ENCODE measurements at regions not wholly inside any gene's neighbourhood (a gene's known extent, or its start where the extent isn't known, plus 50 kb on each side); places are given as distances from the start of the nearest gene placed in this dataset.

DNA sequence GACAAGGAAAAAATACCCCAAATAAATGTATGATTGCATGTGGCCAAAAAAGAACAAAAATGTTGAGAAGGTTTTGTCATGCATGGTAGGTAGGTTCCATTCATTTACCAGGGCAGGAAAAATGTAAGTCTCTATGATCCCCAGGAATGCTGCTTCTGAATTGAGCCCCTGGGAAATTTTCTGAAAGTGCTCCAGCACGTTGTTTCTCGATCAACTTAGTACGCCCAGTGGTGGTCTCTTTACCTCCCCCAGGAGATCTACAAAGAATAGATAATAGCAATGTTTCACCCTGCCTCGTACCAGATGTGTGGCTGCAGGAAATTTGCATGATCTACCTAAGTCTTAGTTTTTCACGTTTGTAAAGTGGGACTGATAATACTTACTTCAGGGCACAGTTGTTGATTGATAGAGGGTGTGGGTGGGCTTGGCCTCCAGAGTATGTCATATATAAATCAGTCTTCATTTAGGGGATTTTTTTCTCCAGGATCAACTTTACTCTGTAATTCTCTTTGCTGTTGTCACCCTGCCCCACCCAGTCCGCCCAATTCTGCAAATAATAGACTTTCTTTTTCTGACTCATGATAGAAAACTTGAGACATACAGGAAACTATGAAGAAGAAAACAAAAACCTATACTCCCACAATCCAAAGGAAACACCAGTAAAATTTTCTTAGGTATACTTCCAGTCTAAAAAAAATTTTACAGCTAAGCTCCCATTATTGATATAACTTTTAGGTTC, 462.0 kb upstream of the RUNX1 start:
- Mint-ChIP-seq H3K36me3 (ENCODE audit: insufficient read depth, unreplicated experiment) (no peaks in the 10 kb centered on the region), H3K27me3 (ENCODE audit: insufficient read depth, unreplicated experiment) (no peaks in the 10 kb centered on the region), H3K4me3 (ENCODE audit: unreplicated experiment) (no peak overlapping the region), H3K27ac (ENCODE audit: low read depth, unreplicated experiment) (peak overlapping the region; percentile 18), H3K9me3 (ENCODE audit: unreplicated experiment) (no peaks in the 10 kb centered on the region), H3K4me1 (ENCODE audit: insufficient read depth, unreplicated experiment) (peaks cover 17% of the 10 kb centered on the region)
- ChIA-PET POLR2A (interaction anchor here (0.9 kb wide), 1 partner anchor 10 kb away, joined by 3 read pairs; no protein-coding TSS in a partner anchor), CTCF (interaction anchor here (0.7 kb wide), 1 partner anchor 100 kb away, joined by 4 read pairs; no protein-coding TSS in a partner anchor)
- TF ChIP-seq, protein P1, sequence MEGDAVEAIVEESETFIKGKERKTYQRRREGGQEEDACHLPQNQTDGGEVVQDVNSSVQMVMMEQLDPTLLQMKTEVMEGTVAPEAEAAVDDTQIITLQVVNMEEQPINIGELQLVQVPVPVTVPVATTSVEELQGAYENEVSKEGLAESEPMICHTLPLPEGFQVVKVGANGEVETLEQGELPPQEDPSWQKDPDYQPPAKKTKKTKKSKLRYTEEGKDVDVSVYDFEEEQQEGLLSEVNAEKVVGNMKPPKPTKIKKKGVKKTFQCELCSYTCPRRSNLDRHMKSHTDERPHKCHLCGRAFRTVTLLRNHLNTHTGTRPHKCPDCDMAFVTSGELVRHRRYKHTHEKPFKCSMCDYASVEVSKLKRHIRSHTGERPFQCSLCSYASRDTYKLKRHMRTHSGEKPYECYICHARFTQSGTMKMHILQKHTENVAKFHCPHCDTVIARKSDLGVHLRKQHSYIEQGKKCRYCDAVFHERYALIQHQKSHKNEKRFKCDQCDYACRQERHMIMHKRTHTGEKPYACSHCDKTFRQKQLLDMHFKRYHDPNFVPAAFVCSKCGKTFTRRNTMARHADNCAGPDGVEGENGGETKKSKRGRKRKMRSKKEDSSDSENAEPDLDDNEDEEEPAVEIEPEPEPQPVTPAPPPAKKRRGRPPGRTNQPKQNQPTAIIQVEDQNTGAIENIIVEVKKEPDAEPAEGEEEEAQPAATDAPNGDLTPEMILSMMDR (IDR thresholded peaks at IDR 0.05; ENCODE audit: unreplicated experiment) = no peak
- no TSS peak for BruUV-seq (replicated peaks)
- peak; percentile 54 for DNase-seq (ENCODE audit: unreplicated experiment)
- intact Hi-C loops (cut with micrococcal nuclease) = no loop called here

DNA sequence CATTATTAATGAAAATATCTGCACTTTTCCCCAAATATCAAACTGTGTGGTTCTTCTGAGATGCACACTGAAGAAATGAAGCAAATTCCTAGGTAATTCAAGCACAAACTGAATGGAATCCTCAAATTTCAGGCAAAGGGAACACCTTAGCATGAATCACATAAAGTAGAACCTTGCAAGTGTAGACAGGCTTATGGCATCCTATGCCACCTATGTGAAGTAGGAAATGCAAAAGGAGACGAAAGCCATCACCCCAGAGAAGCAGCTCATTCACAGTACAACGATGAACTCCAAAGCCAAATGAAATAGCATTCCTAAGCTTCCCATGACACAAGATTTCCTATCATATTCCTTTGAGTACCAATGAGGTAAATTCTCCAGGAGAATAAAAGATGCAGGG, 461.2 kb upstream of the RUNX1 start:
- TF ChIP-seq, protein P1 (IDR thresholded peaks at IDR 0.05; ENCODE audit: unreplicated experiment) = no peak
- CTCF ChIA-PET = interaction anchor here (0.6 kb wide), 1 partner anchor 125 kb away, joined by 4 read pairs; no protein-coding TSS in a partner anchor
- BruUV-seq (replicated peaks) = no TSS peak
- intact Hi-C loops (cut with micrococcal nuclease) = no loop called here
- H3K4me3 Mint-ChIP-seq (ENCODE audit: unreplicated experiment) = no peak overlapping the region
- H3K27ac Mint-ChIP-seq (ENCODE audit: low read depth, unreplicated experiment) = no peak overlapping the region
- H3K9me3 Mint-ChIP-seq (ENCODE audit: unreplicated experiment) = no peaks in the 10 kb centered on the region
- peaks cover 1% of the 10 kb centered on the region for H3K27me3 Mint-ChIP-seq (ENCODE audit: insufficient read depth, unreplicated experiment)
- POLR2A ChIA-PET = interaction anchor here (0.9 kb wide), 1 partner anchor 9 kb away, joined by 3 read pairs; no protein-coding TSS in a partner anchor
- H3K4me1 Mint-ChIP-seq (ENCODE audit: insufficient read depth, unreplicated experiment) = peaks cover 17% of the 10 kb centered on the region
- no peaks in the 10 kb centered on the region for H3K36me3 Mint-ChIP-seq (ENCODE audit: insufficient read depth, unreplicated experiment)
- no peak for DNase-seq (ENCODE audit: unreplicated experiment)

DNA sequence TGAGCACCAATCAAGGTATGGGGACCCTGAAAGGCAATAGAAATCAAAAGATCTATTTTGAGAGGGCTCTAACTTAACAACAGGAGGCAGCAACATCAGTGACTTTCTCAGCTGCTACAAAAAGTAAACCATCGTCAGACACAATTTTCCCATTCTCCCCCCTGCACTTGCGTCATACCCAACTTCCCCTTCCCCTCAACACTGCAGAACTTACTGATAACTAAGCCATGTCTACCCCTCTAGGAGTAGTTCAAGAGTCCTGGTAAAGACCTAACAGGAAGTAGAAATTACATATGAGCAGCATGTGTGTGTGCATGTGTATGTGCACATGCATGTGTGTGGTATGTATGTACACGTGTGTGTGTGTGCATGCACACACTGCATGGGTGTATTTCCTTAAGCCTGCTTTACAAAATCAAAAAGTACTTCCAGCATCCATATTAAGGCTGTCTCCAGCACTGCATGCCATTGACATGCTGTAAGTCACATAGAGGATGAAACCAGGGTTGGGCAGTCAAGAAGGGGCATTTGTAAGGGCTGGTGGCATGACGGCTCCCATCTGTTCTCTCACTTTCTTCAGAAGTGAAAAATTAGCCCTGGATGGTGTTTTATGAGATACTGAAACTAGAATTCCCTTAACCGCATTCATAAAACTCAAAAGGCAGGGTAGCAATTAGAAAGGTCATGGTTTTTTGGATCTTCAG, 460.1 kb upstream of the RUNX1 start:
- Mint-ChIP-seq H3K27me3 (ENCODE audit: insufficient read depth, unreplicated experiment) (peaks cover 13% of the 10 kb centered on the region), H3K4me1 (ENCODE audit: insufficient read depth, unreplicated experiment) (peaks cover 17% of the 10 kb centered on the region), H3K36me3 (ENCODE audit: insufficient read depth, unreplicated experiment) (no peaks in the 10 kb centered on the region), H3K27ac (ENCODE audit: low read depth, unreplicated experiment) (no peak overlapping the region), H3K9me3 (ENCODE audit: unreplicated experiment) (no peaks in the 10 kb centered on the region), H3K4me3 (ENCODE audit: unreplicated experiment) (no peak overlapping the region)
- BruUV-seq (replicated peaks) = no TSS peak
- DNase-seq (ENCODE audit: unreplicated experiment) = no peak
- CTCF ChIA-PET = interaction anchor here (1.0 kb wide), 1 partner anchor 85 kb away, joined by 3 read pairs; no protein-coding TSS in a partner anchor
- TF ChIP-seq, protein P1 (IDR thresholded peaks at IDR 0.05; ENCODE audit: unreplicated experiment) = no peak
- POLR2A ChIA-PET = no interaction called here
- intact Hi-C loops (cut with micrococcal nuclease) = no loop called here

DNA sequence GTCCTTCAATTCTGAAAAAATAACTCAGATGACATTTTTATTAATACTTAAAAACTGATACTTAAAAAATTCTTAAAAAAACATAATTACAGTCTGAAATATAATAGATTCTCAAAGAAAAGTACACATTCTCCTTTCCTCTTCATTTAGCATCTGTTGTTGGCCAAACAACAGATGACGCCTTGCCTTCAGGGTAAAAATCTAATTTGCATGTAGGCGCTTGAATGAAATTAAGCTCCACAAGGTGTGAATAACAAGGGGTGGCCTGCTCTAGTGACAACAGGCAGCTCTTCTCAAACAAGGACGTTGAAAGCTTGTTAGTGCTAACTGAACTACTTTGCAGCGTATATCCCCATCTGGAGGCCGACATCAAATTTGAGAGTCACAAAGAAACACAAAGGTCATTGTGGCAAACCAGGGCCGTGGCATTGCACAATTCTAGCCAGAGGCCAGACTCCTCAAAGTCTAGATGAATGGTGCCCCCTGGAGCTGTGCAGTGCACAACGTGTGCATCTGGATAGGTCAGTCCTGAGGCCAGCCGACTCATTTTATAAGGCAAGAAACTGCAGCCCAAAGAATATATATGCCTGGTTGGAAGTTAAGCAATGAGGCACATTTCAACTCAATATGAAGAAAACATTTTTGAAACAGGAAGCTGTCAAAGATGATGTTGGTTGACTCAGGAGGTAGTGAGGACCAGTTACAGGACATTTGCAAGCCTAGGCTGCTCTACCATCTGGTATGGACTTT, 459.2 kb upstream of the RUNX1 start:
- no peak overlapping the region for H3K4me3 Mint-ChIP-seq (ENCODE audit: unreplicated experiment)
- no peak overlapping the region for H3K27ac Mint-ChIP-seq (ENCODE audit: low read depth, unreplicated experiment)
- DNase-seq (ENCODE audit: unreplicated experiment) = peak; percentile 89
- intact Hi-C loops (cut with micrococcal nuclease) = no loop called here
- peaks cover 21% of the 10 kb centered on the region for H3K27me3 Mint-ChIP-seq (ENCODE audit: insufficient read depth, unreplicated experiment)
- ChIA-PET POLR2A (no interaction called here), CTCF (interaction anchor here (0.5 to 1.0 kb wide), 3 partner anchors 84 to 405 kb away, joined by 3 to 4 read pairs (median 3); no protein-coding TSS in a partner anchor)
- TF ChIP-seq, protein P1 (IDR thresholded peaks at IDR 0.05; ENCODE audit: unreplicated experiment) = no peak
- no TSS peak for BruUV-seq (replicated peaks)
- no peaks in the 10 kb centered on the region for H3K36me3 Mint-ChIP-seq (ENCODE audit: insufficient read depth, unreplicated experiment)
- H3K4me1 Mint-ChIP-seq (ENCODE audit: insufficient read depth, unreplicated experiment) = peaks cover 17% of the 10 kb centered on the region
- H3K9me3 Mint-ChIP-seq (ENCODE audit: unreplicated experiment) = no peaks in the 10 kb centered on the region

Data from MCF 10A (cell line).